ENCODE measurements at regions not wholly inside any gene's neighbourhood (a gene's known extent, or its start where the extent isn't known, plus 50 kb on each side); places are given as distances from the start of the nearest gene placed in this dataset.
A peak's percentile ranks its signal among the peaks of the same experiment; 100 is the strongest.

DNA sequence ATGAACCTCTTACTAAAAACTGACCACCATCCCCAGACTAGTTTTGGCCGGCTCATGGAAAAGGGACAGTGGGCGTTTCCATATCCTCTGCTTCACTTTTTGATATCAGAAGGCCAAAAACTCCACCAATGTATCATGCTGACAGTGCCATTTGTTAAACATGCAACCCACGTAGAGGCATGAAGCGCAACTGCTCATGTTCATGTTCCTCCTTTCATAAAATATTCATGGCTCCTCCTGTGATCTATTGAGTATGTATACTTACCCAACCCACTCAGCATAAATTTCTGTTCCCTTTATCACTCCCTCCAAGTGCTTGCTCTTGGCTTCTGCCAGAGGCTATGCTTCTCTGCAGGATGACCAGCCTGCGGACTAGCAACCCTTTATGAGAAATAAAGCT lies 58.7 kb upstream of the TGFBR2 start:
- Histone ChIP-seq H3K18ac (ENCODE audit: extremely low read depth, low read length) (no peak overlapping the region; the same call in 1 of the 2 replicates), H2AK5ac (ENCODE audit: low read depth, low read length) (no peak overlapping the region), H3K14ac (ENCODE audit: insufficient read length) (no peak overlapping the region), H2AFZ (ENCODE audit: low read length) (no peak overlapping the region), H3K27ac (ENCODE audit: low read depth, low read length) (no peak overlapping the region), H3K9ac (replicated peaks in 1 of 4; ENCODE audit: extremely low read depth in 1 of 4, low read depth in 3 of 4, low read length in 3 of 4) (no peak overlapping the region), H3K4me2 (ENCODE audit: insufficient read depth in 1 of 2, low read depth in 2 of 2, low read length in 2 of 2) (no peak overlapping the region), H3K56ac (replicated peaks; ENCODE audit: insufficient read length, low read depth, low read length) (no peak overlapping the region), H4K5ac (ENCODE audit: insufficient read length, low read depth, low read length) (no peak overlapping the region), H3K23me2 (ENCODE audit: low read depth, low read length) (no peaks in the 10 kb centered on the region), H2BK15ac (ENCODE audit: low read length) (no peak overlapping the region), H2BK12ac (ENCODE audit: low read depth, low read length) (0 out of 2 replicates have a peak overlapping the region, but pooled peaks have one; percentile 13), H4K20me1 (replicated peaks in 1 of 2; ENCODE audit: control insufficient read depth in 1 of 2, insufficient read depth in 2 of 2, low read length in 2 of 2) (no peaks in the 10 kb centered on the region), H3K4me1 (replicated peaks in 1 of 4; ENCODE audit: control insufficient read depth in 3 of 4, insufficient read depth in 4 of 4, low read length in 3 of 4) (peaks cover 0 to 22% (median 9%) of the 10 kb centered on the region in 4 experiments; a peak in 6 of 7 replicates), H3K27me3 (replicated peaks in 1 of 4; ENCODE audit: control insufficient read depth in 3 of 4, extremely low read depth in 1 of 4, insufficient read depth in 3 of 4, low read length in 3 of 4) (0 out of 7 replicates have a peak, but pooled peaks cover 0 to 3% (median 0%) of the 10 kb centered on the region in 4 experiments), H3K4ac (replicated peaks; ENCODE audit: insufficient read length, low read depth, low read length) (no peak overlapping the region), H3K9me3 (ENCODE audit: insufficient read depth in 2 of 2, low read depth in 1 of 2, low read length in 1 of 2) (peaks cover 0 to 2% of the 10 kb centered on the region in 2 experiments; a peak in 1 of 4 replicates), H3K79me2 (ENCODE audit: control insufficient read depth in 1 of 2, insufficient read depth in 2 of 2, low read length in 2 of 2) (no peaks in the 10 kb centered on the region), H3K4me3 (ENCODE audit: extremely low read depth in 1 of 4, insufficient read depth in 2 of 4, low read depth in 3 of 4, low read length in 4 of 4) (no peak overlapping the region), H4K8ac (ENCODE audit: extremely low read depth, insufficient read depth, low read length) (no peak overlapping the region), H3K79me1 (ENCODE audit: low read depth, low read length) (no peaks in the 10 kb centered on the region), H2BK5ac (ENCODE audit: low read depth, low read length) (peak overlapping the region; percentile 36; the same call in 1 of the 2 replicates), H4K91ac (replicated peaks; ENCODE audit: insufficient read length, low read length) (peak overlapping the region; percentile 77), H2BK120ac (replicated peaks; ENCODE audit: low read depth, low read length) (peak overlapping the region; percentile 25), H3K36me3 (ENCODE audit: control insufficient read depth in 2 of 4, insufficient read depth in 4 of 4, low read length in 3 of 4) (peaks cover 0 to 3% (median 0%) of the 10 kb centered on the region in 4 experiments; a peak in 2 of 8 replicates), H3K23ac (ENCODE audit: insufficient read length) (no peak overlapping the region), H2BK20ac (ENCODE audit: low read length) (peak overlapping the region; percentile 35; the same call in 1 of the 2 replicates)
- POLR2A ChIA-PET (ENCODE audit: partially characterized antibody): no interaction called here
- FAIRE-seq: no peak
- 83% methylated on average over 5 of the region's 5 CpGs; no CpG with 5 or more reads in 1 of the 2 experiments for WGBS, 2 experiments (ENCODE audit: extremely low coverage in 1 of 2, insufficient coverage in 1 of 2, insufficient read length in 1 of 2, insufficient replicate concordance in 2 of 2, low coverage in 1 of 2, low lambda C conversion rate in 2 of 2, missing lambda C conversion rate in 1 of 2)
- DNase-seq (ENCODE audit: low read depth in 1 of 2, low spot score in 2 of 2): no peak
- CTCF ChIA-PET (ENCODE audit: partially characterized antibody): interaction anchor here (1.2 kb wide), 1 partner anchor 17 kb away, joined by 3 read pairs; no protein-coding TSS in a partner anchor
- TF ChIP-seq, protein P1, sequence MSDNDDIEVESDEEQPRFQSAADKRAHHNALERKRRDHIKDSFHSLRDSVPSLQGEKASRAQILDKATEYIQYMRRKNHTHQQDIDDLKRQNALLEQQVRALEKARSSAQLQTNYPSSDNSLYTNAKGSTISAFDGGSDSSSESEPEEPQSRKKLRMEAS (IDR thresholded peaks at IDR 0.05): no peak
- no peak for TF ChIP-seq SUZ12 (IDR thresholded peaks at IDR 0.05; ENCODE audit: low read length)
